Adrenal gland (tissue), 5 donors: ENCODE measurements at regions not wholly inside any gene's neighbourhood (a gene's known extent, or its start where the extent isn't known, plus 50 kb on each side); places are given as distances from the start of the nearest gene placed in this dataset.

Experiments
- POLR2A ChIP-seq, 2 donors: fragments of 450-650 bp; IDR thresholded peaks; one replicate each; pipeline ENCODE4 v1.6.1; 2017; ENCODE audit warnings: antibody characterized with exemption in 2 of 2, mild to moderate bottlenecking in 2 of 2, moderate library complexity in 1 of 2
- TF ChIP-seq, protein P1 (sequence below), 6 experiments: fragments of 450-650 bp in 4 of 6; fragments of 200-600 bp in 2 of 6; sonication (generic) in 1 of 6; IDR thresholded peaks; 1 replicate in 5 of 6; 2 replicates in 1 of 6; pipeline versions ENCODE4 v1.5.1 to v1.8.0; 2016 to 2021; ENCODE audit warnings: antibody characterized with exemption in 6 of 6, mild to moderate bottlenecking in 2 of 6, moderate library complexity in 1 of 6
- donor health status: DM: no; HTN: no; CAD: no.

DNA sequence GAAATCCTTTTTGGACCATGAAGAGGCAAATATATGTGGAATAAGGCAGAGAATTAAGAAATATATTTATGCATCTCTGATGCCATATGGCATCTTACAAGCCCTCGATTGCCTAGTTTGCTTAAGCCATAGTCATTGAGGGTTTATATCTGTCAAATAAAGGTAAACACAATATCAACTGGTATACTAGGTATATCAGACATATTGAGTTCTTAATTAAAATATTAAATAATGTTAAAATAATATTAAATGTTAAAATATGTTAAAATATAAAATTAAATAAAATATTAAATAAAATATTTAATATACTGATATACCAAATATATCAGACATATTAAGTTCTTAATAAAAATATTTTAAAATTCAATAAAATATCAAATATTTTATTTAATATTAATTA lies 567.4 kb upstream of the PTCHD4 start:
- TF ChIP-seq, protein P1, sequence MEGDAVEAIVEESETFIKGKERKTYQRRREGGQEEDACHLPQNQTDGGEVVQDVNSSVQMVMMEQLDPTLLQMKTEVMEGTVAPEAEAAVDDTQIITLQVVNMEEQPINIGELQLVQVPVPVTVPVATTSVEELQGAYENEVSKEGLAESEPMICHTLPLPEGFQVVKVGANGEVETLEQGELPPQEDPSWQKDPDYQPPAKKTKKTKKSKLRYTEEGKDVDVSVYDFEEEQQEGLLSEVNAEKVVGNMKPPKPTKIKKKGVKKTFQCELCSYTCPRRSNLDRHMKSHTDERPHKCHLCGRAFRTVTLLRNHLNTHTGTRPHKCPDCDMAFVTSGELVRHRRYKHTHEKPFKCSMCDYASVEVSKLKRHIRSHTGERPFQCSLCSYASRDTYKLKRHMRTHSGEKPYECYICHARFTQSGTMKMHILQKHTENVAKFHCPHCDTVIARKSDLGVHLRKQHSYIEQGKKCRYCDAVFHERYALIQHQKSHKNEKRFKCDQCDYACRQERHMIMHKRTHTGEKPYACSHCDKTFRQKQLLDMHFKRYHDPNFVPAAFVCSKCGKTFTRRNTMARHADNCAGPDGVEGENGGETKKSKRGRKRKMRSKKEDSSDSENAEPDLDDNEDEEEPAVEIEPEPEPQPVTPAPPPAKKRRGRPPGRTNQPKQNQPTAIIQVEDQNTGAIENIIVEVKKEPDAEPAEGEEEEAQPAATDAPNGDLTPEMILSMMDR (IDR thresholded peaks at IDR 0.05): no peak
- no peak for TF ChIP-seq POLR2A (IDR thresholded peaks at IDR 0.05)
